ENCODE measurements at regions not wholly inside any gene's neighbourhood (a gene's known extent, or its start where the extent isn't known, plus 50 kb on each side); places are given as distances from the start of the nearest gene placed in this dataset.

- H3K36me3 Mint-ChIP-seq = no peaks in the 10 kb centered on the region
- ATAC-seq = no peak
- no peaks in the 10 kb centered on the region for H3K9me3 Mint-ChIP-seq
- H3K27ac Mint-ChIP-seq = no peak overlapping the region
- no peak for DNase-seq (ENCODE audit: low spot score in 2 of 2)
Measured at GRCh38 chr13:39257642-39258041, 219.4 kb downstream of the NHLRC3 start.

- peak in 1 of 2 donors; percentile 85 for ATAC-seq
- H3K36me3 Mint-ChIP-seq = no peaks in the 10 kb centered on the region
- H3K9me3 Mint-ChIP-seq = no peaks in the 10 kb centered on the region
- peak overlapping the region in 1 of 2 donors; percentile 89 for H3K27ac Mint-ChIP-seq
- DNase-seq (ENCODE audit: low spot score in 2 of 2) = peak in 1 of 2 donors; percentile 31
Measured at GRCh38 chr13:39259371-39260140, 221.3 kb downstream of the NHLRC3 start.

DNA sequence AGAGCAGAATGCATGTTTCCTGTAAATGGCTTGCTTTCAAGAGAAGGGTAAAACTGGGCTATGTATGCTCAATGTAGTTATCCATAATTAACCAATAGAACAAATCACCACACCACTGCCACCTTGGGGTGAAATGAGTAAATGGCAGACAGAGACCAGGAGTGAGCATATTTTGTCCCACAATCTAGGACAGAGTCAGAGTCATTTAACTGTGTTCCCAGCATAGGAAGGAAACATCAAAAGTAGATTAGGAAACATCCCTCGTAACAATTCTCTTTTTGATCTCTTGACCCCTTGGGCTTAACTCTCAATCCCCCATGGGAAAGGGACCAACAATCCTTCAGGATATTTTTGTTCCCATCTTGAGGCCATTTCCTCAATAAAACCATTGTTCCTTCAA, 224.8 kb downstream of the NHLRC3 start:
- H3K27ac Mint-ChIP-seq = no peak overlapping the region
- H3K9me3 Mint-ChIP-seq = no peaks in the 10 kb centered on the region
- H3K36me3 Mint-ChIP-seq = no peaks in the 10 kb centered on the region
- ATAC-seq (peak in 1 of 2 donors; percentile 71), DNase-seq (ENCODE audit: low spot score in 2 of 2) (peak in 1 of 2 donors; percentile 48)

DNA sequence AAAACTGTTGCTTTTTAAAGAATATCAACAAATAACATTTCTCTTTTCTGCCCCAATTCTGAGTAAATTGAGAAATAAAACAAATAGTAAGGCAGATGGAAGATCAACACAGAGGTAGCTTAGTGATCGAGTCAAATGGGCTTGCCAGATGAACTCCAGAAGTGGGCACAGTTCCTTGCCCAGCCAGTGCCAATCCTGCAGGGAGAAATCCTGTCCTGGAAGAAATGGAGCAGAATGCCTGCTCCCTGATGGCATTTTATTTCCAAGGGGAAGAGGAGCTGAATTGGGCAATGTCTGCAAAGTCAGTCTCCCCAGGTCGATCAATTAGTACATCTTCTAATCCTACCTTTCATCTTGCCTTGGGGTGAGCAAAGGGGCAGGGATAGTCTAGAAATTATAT, 225.3 kb downstream of the NHLRC3 start:
- no peaks in the 10 kb centered on the region for H3K36me3 Mint-ChIP-seq
- no peak for ATAC-seq
- no peak overlapping the region for H3K27ac Mint-ChIP-seq
- no peak for DNase-seq (ENCODE audit: low spot score in 2 of 2)
- H3K9me3 Mint-ChIP-seq = no peaks in the 10 kb centered on the region

- no peak for DNase-seq (ENCODE audit: low spot score in 2 of 2)
- Mint-ChIP-seq H3K27ac (no peak overlapping the region), H3K36me3 (no peaks in the 10 kb centered on the region), H3K9me3 (no peaks in the 10 kb centered on the region)
- no peak for ATAC-seq
Measured at GRCh38 chr13:39266426-39266825, 228.2 kb downstream of the NHLRC3 start.

GRCh38 chr13:39268398-39268797, 230.1 kb downstream of the NHLRC3 start:
- ATAC-seq = no peak
- H3K9me3 Mint-ChIP-seq = no peaks in the 10 kb centered on the region
- no peak overlapping the region for H3K27ac Mint-ChIP-seq

GRCh38 chr13:39269004-39269403, 230.7 kb downstream of the NHLRC3 start:
- H3K36me3 Mint-ChIP-seq = no peaks in the 10 kb centered on the region
- ATAC-seq = no peak
- DNase-seq (ENCODE audit: low spot score in 2 of 2) = no peak
- H3K27ac Mint-ChIP-seq = no peak overlapping the region
- H3K9me3 Mint-ChIP-seq = no peaks in the 10 kb centered on the region

More at GRCh38 chr13:39268398-39268797, 230.1 kb downstream of the NHLRC3 start:
- DNase-seq (ENCODE audit: low spot score in 2 of 2) = no peak
- no peaks in the 10 kb centered on the region for H3K36me3 Mint-ChIP-seq

DNA sequence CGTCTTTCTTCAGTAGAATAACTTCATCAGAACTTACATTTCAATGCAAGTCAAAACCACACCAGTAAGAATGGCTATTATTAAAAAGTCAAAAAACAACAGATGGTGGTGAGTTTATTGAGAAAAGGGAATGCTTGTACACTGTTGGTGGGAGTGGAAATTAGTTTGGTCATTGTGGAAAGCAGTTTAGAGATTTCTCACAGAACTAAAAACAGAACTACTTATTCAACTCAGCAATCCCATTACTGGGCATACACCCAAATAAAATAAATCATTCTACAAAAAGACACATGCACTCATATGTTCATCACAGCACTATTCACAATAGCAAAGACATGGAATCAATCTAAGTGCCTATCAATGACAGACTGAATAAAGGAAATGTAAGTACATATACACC, 231.2 kb downstream of the NHLRC3 start:
- ATAC-seq = no peak

DNA sequence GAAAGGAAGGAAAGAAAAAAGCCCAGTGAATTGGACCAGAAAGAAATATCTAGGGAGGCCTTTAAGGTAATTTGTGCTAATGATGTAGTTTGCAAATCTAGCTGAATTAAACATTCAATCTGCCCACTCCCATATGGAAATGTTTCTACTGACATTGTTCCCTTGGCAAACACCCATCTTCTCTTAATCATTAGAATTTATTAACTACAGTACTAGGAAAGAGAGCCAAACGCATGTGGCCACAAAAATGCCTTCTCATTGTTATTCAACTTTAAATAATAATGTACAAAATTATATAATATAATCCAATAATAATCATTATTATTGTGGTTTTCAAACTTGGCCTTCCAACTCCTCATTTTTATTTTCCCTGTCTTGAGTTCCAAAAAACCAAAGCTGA, 234.7 kb downstream of the NHLRC3 start:
- no peak for DNase-seq (ENCODE audit: low spot score in 2 of 2)
- Mint-ChIP-seq H3K36me3 (no peaks in the 10 kb centered on the region), H3K27ac (no peak overlapping the region), H3K9me3 (no peaks in the 10 kb centered on the region)
- no peak for ATAC-seq

More for the DNA sequence above, 231.2 kb downstream of the NHLRC3 start:
- H3K36me3 Mint-ChIP-seq = no peaks in the 10 kb centered on the region
- no peak overlapping the region for H3K27ac Mint-ChIP-seq
- no peaks in the 10 kb centered on the region for H3K9me3 Mint-ChIP-seq
- DNase-seq (ENCODE audit: low spot score in 2 of 2) = no peak

GRCh38 chr13:39273953-39274738, 235.9 kb downstream of the NHLRC3 start:
- Mint-ChIP-seq H3K27ac (no peak overlapping the region), H3K9me3 (no peaks in the 10 kb centered on the region)
- ATAC-seq = no peak

GRCh38 chr13:39274739-39275325, 236.6 kb downstream of the NHLRC3 start:
- DNase-seq (ENCODE audit: low spot score in 2 of 2) = no peak
- Mint-ChIP-seq H3K27ac (no peak overlapping the region), H3K9me3 (no peaks in the 10 kb centered on the region), H3K36me3 (no peaks in the 10 kb centered on the region)
- ATAC-seq = no peak

More at GRCh38 chr13:39273953-39274738, 235.9 kb downstream of the NHLRC3 start:
- H3K36me3 Mint-ChIP-seq = no peaks in the 10 kb centered on the region
- no peak for DNase-seq (ENCODE audit: low spot score in 2 of 2)

GRCh38 chr13:39279077-39279476, 240.8 kb downstream of the NHLRC3 start:
- no peak overlapping the region for H3K27ac Mint-ChIP-seq
- DNase-seq (ENCODE audit: low spot score in 2 of 2) (no peak), ATAC-seq (no peak)
- no peaks in the 10 kb centered on the region for H3K9me3 Mint-ChIP-seq
- no peaks in the 10 kb centered on the region for H3K36me3 Mint-ChIP-seq

GRCh38 chr13:39281539-39282150, 243.4 kb downstream of the NHLRC3 start:
- DNase-seq (ENCODE audit: low spot score in 2 of 2) (no peak), ATAC-seq (no peak)
- Mint-ChIP-seq H3K9me3 (peaks cover under 1 to 2% of the 10 kb centered on the region in 2 donors), H3K27ac (no peak overlapping the region), H3K36me3 (peaks cover 2 to 3% of the 10 kb centered on the region in 2 donors)

DNA sequence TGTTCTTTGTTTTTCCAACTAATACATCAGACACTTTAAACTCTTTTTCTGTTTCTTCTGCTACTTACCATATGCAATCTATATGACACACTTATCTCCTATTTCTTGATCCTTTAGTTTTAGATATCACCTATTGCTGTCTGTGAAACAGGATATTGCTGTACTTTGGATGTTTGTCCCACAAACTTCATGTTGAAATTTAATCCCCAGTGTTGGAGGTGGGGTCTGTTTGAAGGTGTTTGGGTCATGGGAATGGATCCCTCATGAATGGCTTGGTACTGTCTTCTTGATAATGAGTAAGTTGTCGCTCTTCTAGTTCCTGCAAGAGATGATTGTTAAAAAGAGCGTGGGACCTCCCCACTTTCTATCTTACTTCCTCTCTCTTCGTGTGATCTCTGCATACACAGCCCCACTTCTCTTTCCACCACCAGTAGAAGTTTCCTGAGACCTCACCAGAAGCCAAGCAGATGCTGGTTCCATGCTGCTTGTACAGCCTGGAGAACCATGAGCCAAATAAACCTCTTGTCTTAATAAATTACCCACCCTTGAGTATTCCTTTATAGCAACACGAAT, 244.2 kb downstream of the NHLRC3 start:
- no peak for DNase-seq (ENCODE audit: low spot score in 2 of 2)
- peaks cover 10 to 11% of the 10 kb centered on the region in 2 donors for H3K36me3 Mint-ChIP-seq

DNA sequence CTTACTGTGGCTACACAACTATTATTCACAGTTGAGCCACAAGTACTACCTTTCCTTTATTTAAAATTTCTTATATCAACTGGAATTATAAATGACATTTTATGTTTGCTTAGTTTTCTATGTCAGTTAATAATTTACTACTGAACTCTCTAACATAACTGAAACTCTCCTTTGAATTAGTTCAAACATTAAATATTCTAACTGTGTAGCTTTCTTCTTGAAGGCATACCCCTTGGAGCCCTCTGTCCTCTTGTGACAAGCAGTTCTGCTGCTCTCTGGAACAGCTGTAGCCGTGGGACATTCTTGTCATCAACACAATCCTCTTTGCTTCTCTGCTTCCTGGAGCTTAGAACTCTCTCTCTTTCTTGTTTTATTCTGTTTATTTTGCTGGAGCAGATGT, 244.8 kb downstream of the NHLRC3 start:
- DNase-seq (ENCODE audit: low spot score in 2 of 2) (no peak), ATAC-seq (no peak)
- H3K36me3 Mint-ChIP-seq = peaks cover 10 to 15% of the 10 kb centered on the region in 2 donors
- H3K27ac Mint-ChIP-seq = no peak overlapping the region
- peaks cover 11 to 12% of the 10 kb centered on the region in 2 donors for H3K9me3 Mint-ChIP-seq

More for the DNA sequence above, 244.2 kb downstream of the NHLRC3 start:
- H3K27ac Mint-ChIP-seq = no peak overlapping the region
- ATAC-seq = no peak
- H3K9me3 Mint-ChIP-seq = peaks cover 6 to 9% of the 10 kb centered on the region in 2 donors

GRCh38 chr13:39284801-39285388, 246.6 kb downstream of the NHLRC3 start:
- no peak for ATAC-seq
- H3K36me3 Mint-ChIP-seq = peaks cover 10 to 15% of the 10 kb centered on the region in 2 donors
- no peak overlapping the region for H3K27ac Mint-ChIP-seq
- peaks cover 17 to 19% of the 10 kb centered on the region in 2 donors for H3K9me3 Mint-ChIP-seq
- DNase-seq (ENCODE audit: low spot score in 2 of 2) = no peak

Measured in activated naive CD4-positive, alpha-beta T cell treated with anti-CD3 and anti-CD28 coated beads, Interleukin-2, amount 50 U/mL, for 72 hours (primary cell).